ENCODE measurements at regions not wholly inside any gene's neighbourhood (a gene's known extent, or its start where the extent isn't known, plus 50 kb on each side); places are given as distances from the start of the nearest gene placed in this dataset.

- FAIRE-seq (no peak), ATAC-seq (no peak), DNase-seq (ENCODE audit: low spot score) (no peak)
- H4K20me1 ChIP-seq (ENCODE audit: insufficient read depth, low read length) = no peaks in the 10 kb centered on the region
- no peak overlapping the region for H3K27ac ChIP-seq (ENCODE audit: extremely low read length, insufficient read depth, low read length)
- H3K9ac ChIP-seq (ENCODE audit: insufficient read depth, low read depth, low read length) = no peak overlapping the region
- TF ChIP-seq ZNF788 (CRISPR knock-in tag; IDR thresholded peaks at IDR 0.05; ENCODE audit: borderline replicate concordance) = no peak
- TF ChIP-seq SOX6 (IDR thresholded peaks at IDR 0.05) = no peak
- no peak for TF ChIP-seq SOX6 (CRISPR knock-in tag; IDR thresholded peaks at IDR 0.05)
- TF ChIP-seq EHMT2 (IDR thresholded peaks at IDR 0.05; ENCODE audit: borderline replicate concordance, low read depth, low read length) = no peak
- TF ChIP-seq ZNF709 (CRISPR knock-in tag; IDR thresholded peaks at IDR 0.05) = no peak
- no peak for TF ChIP-seq KDM6A (CRISPR knock-in tag; IDR thresholded peaks at IDR 0.05; ENCODE audit: low read depth)
- no peak for TF ChIP-seq SRSF9 (IDR thresholded peaks at IDR 0.05; ENCODE audit: borderline replicate concordance, insufficient read depth, low read depth, low read length, poor library complexity, severe bottlenecking)
- TF ChIP-seq JARID2 (CRISPR knock-in tag; IDR thresholded peaks at IDR 0.05; ENCODE audit: insufficient replicate concordance) = no peak
- no peaks in the 10 kb centered on the region for H3K79me2 ChIP-seq (ENCODE audit: insufficient read depth, low read length)
- no peaks in the 10 kb centered on the region for H3K9me3 ChIP-seq (ENCODE audit: low read length)
- CTCF ChIA-PET (ENCODE audit: low intra/inter-chr PET ratio, low total read pairs) = no interaction called here
- H3K27me3 ChIP-seq (ENCODE audit: control insufficient read depth in 1 of 2, insufficient read depth in 2 of 2, low read length in 2 of 2) = no peaks in the 10 kb centered on the region
- in situ Hi-C loops (cut with HindIII; ENCODE audit: extremely low pct_ligation_motif_present, low pct_unique_long_range_greater_than_20kb) (no loop called here), intact Hi-C loops (cut with micrococcal nuclease; ENCODE audit: unreplicated experiment) (no loop called here)
- H3K36me3 ChIP-seq (replicated peaks in 1 of 2; ENCODE audit: control insufficient read depth in 1 of 2, insufficient read depth in 2 of 2, low read length in 2 of 2) = no peaks in the 10 kb centered on the region
- BruUV-seq (replicated peaks) = no TSS peak
- H3K4me2 ChIP-seq (ENCODE audit: low read depth, low read length) = no peak overlapping the region
- H3K4me3 ChIP-seq (replicated peaks in 1 of 3; ENCODE audit: insufficient read depth in 1 of 3, low read depth in 2 of 3, low read length in 3 of 3) = no peak overlapping the region
- 6% methylated on average over 1 of the region's 1 CpG for WGBS (ENCODE audit: low lambda C conversion rate)
- POLR2A ChIA-PET = no interaction called here
- no peak overlapping the region for H2AFZ ChIP-seq (ENCODE audit: low read length)
- no peaks in the 10 kb centered on the region for H3K4me1 ChIP-seq (ENCODE audit: insufficient read depth, low read length)
Measured at GRCh38 chr7:108789451-108789850, 219.8 kb downstream of the DNAJB9 start.

- H3K4me1 ChIP-seq (ENCODE audit: insufficient read depth, low read length) = no peaks in the 10 kb centered on the region
- H3K4me2 ChIP-seq (ENCODE audit: low read depth, low read length) = no peak overlapping the region
- no peak overlapping the region for H3K9ac ChIP-seq (ENCODE audit: insufficient read depth, low read depth, low read length)
- H3K9me3 ChIP-seq (ENCODE audit: low read length) = no peaks in the 10 kb centered on the region
- POLR2A ChIA-PET = no interaction called here
- no peak for ATAC-seq
- no peak for DNase-seq (ENCODE audit: low spot score)
- H3K79me2 ChIP-seq (ENCODE audit: insufficient read depth, low read length) = no peaks in the 10 kb centered on the region
- no peak overlapping the region for H2AFZ ChIP-seq (ENCODE audit: low read length)
- no peaks in the 10 kb centered on the region for H3K36me3 ChIP-seq (replicated peaks in 1 of 2; ENCODE audit: control insufficient read depth in 1 of 2, insufficient read depth in 2 of 2, low read length in 2 of 2)
- FAIRE-seq = no peak
- no peaks in the 10 kb centered on the region for H4K20me1 ChIP-seq (ENCODE audit: insufficient read depth, low read length)
- BruUV-seq (replicated peaks) = no TSS peak
- intact Hi-C loops (cut with micrococcal nuclease; ENCODE audit: unreplicated experiment) = no loop called here
- H3K4me3 ChIP-seq (replicated peaks in 1 of 3; ENCODE audit: insufficient read depth in 1 of 3, low read depth in 2 of 3, low read length in 3 of 3) = no peak overlapping the region
- in situ Hi-C loops (cut with HindIII; ENCODE audit: extremely low pct_ligation_motif_present, low pct_unique_long_range_greater_than_20kb) = no loop called here
- H3K27me3 ChIP-seq (ENCODE audit: control insufficient read depth in 1 of 2, insufficient read depth in 2 of 2, low read length in 2 of 2) = no peaks in the 10 kb centered on the region
- 0% methylated on average over 1 of the region's 1 CpG for WGBS (ENCODE audit: low lambda C conversion rate)
- H3K27ac ChIP-seq (ENCODE audit: extremely low read length, insufficient read depth, low read length) = no peak overlapping the region
- CTCF ChIA-PET (ENCODE audit: low intra/inter-chr PET ratio, low total read pairs) = no interaction called here
- TF ChIP-seq KLF16 (CRISPR knock-in tag; IDR thresholded peaks at IDR 0.05) = no peak
- TF ChIP-seq TBX3 (IDR thresholded peaks at IDR 0.05; ENCODE audit: borderline replicate concordance) = no peak
- TF ChIP-seq MAZ (IDR thresholded peaks at IDR 0.05; ENCODE audit: borderline replicate concordance, low read depth, low read length) = no peak
- TF ChIP-seq MAZ (CRISPR knock-in tag; IDR thresholded peaks at IDR 0.05; ENCODE audit: low read depth) = no peak
- no peak for TF ChIP-seq GABPB1 (CRISPR knock-in tag; IDR thresholded peaks at IDR 0.05)
- TF ChIP-seq MED8 (CRISPR knock-in tag; IDR thresholded peaks at IDR 0.05; ENCODE audit: insufficient replicate concordance) = no peak
- TF ChIP-seq NFAT5 (CRISPR knock-in tag; IDR thresholded peaks at IDR 0.05) = no peak
Measured at GRCh38 chr7:108794466-108794865, 224.8 kb downstream of the DNAJB9 start.
